HCT116 (cell line): ENCODE measurements at regions not wholly inside any gene's neighbourhood (a gene's known extent, or its start where the extent isn't known, plus 50 kb on each side); places are given as distances from the start of the nearest gene placed in this dataset.

Experiments used
- ATAC-seq: fragments of 200-7000 bp; cut with Tn5 transposase; 2 replicates; pipeline ENCODE4 v1.9.1; 2020; ENCODE audit warnings: mild to moderate bottlenecking, moderate library complexity
- BruUV-seq: library from RNA; stranded (reverse); fragments of 400-500 nt; replicated peaks from 2 replicates; lab custom pipeline; 2021; lab: Mats Ljungman, UMichigan
- CTCF ChIA-PET: fragments of 300-600 bp; sonication (Branson Sonifier 250); formaldehyde crosslinking; loops from one replicate; lab custom pipeline; 2021; ENCODE audit warnings: antibody characterized with exemption; lab: Charles Lee
- POLR2A ChIA-PET: fragments of 300-600, 350-600 bp; sonication (Branson Sonifier 250); formaldehyde crosslinking; loops from one replicate; lab custom pipeline; 2021; ENCODE audit warnings: antibody characterized with exemption; lab: Charles Lee
- RAD21 ChIA-PET, 2 experiments: fragments of 300-600 bp; sonication (Branson Sonifier 250); formaldehyde crosslinking; loops; one replicate each; lab custom pipeline; 2023; ENCODE audit warnings: low total read pairs in 2 of 2; ENCODE audit not compliant: uncharacterized antibody in 2 of 2, unreplicated experiment in 2 of 2, low non-redundant PET in 1 of 2; lab: Charles Lee
- DNase-seq: peaks from one replicate; pipeline ENCODE4 v3.0.0-alpha.2; 2010; ENCODE audit warnings: low read depth, low spot score
- H2AFZ ChIP-seq: fragments of 200-600 bp; shearing (Covaris generic), sonication (generic); 2 replicates; pipeline ENCODE4 v1.6.1; 2017; ENCODE audit warnings: low read depth, mixed run types, mixed read lengths, antibody characterized with exemption, low read length; ENCODE audit not compliant: poor library complexity, severe bottlenecking
- H3K27ac ChIP-seq: 2 replicates; pipeline ENCODE4 v1.5.1; 2012; ENCODE audit warnings: low read depth, low read length
- H3K27me3 ChIP-seq: fragments of 200-600 bp; sonication (generic); 2 replicates; pipeline ENCODE4 v1.6.1; 2016; ENCODE audit warnings: mixed run types, low read length, mixed read lengths; ENCODE audit not compliant: insufficient read depth
- H3K36me3 ChIP-seq, 2 experiments: fragments of 200-500 bp in 1 of 2; fragments of 200-600 bp in 1 of 2; sonication (Bioruptor generic) in 1 of 2; sonication (generic) in 1 of 2; 2 replicates each; pipeline versions ENCODE4 v1.5.1 to v1.6.1; 2014 to 2016; ENCODE audit warnings: low read length in 2 of 2, inconsistent platforms in 1 of 2, mixed read lengths in 1 of 2, mixed run types in 1 of 2; ENCODE audit not compliant: insufficient read depth in 2 of 2, control insufficient read depth in 1 of 2
- H3K4me1 ChIP-seq, 2 experiments: fragments of 200-600 bp in 1 of 2; sonication (generic) in 1 of 2; 2 replicates each; pipeline versions ENCODE4 v1.5.1 to v1.6.1; 2012 to 2017; ENCODE audit warnings: low read length in 2 of 2, inconsistent platforms in 1 of 2, mild to moderate bottlenecking in 1 of 2, mixed read lengths in 1 of 2, mixed run types in 1 of 2, moderate library complexity in 1 of 2; ENCODE audit not compliant: insufficient read depth in 2 of 2, control insufficient read depth in 1 of 2
- H3K4me2 ChIP-seq: fragments of 200-600 bp; sonication (generic); 2 replicates; pipeline ENCODE4 v1.6.1; 2017; ENCODE audit warnings: mixed run types, low read length, mixed read lengths
- H3K4me3 ChIP-seq, 2 experiments: fragments of 200-600 bp in 1 of 2; sonication (generic) in 1 of 2; replicated peaks in 1 of 2; 2 replicates each; pipeline ENCODE4 v1.5.1; 2011 to 2016; ENCODE audit warnings: low read length in 2 of 2, control low read depth in 1 of 2, low read depth in 1 of 2, mild to moderate bottlenecking in 1 of 2, mixed read lengths in 1 of 2, mixed run types in 1 of 2
- H3K79me2 ChIP-seq: fragments of 200-600 bp; sonication (generic); 2 replicates; pipeline ENCODE4 v1.6.1; 2017; ENCODE audit warnings: mild to moderate bottlenecking, mixed run types, low read length, moderate library complexity, mixed read lengths; ENCODE audit not compliant: insufficient read depth
- H3K9ac ChIP-seq: fragments of 200-600 bp; sonication (generic); 2 replicates; pipeline ENCODE4 v1.6.1; 2016; ENCODE audit warnings: low read length, mixed read lengths
- H3K9me2 ChIP-seq: fragments of 200-600 bp; sonication (generic), shearing (Covaris generic); 2 replicates; pipeline ENCODE4 v1.6.1; 2017; ENCODE audit warnings: mixed run types, mild to moderate bottlenecking, moderate library complexity; ENCODE audit not compliant: insufficient read depth
- H3K9me3 ChIP-seq, 2 experiments: fragments of 200-500 bp in 1 of 2; fragments of 200-600 bp in 1 of 2; sonication (Bioruptor generic) in 1 of 2; sonication (generic) in 1 of 2; 2 replicates each; pipeline ENCODE4 v1.6.1; 2014 to 2017; ENCODE audit warnings: low read length in 2 of 2, mixed read lengths in 2 of 2, inconsistent platforms in 1 of 2, low read depth in 1 of 2, mild to moderate bottlenecking in 1 of 2, mixed run types in 1 of 2, moderate library complexity in 1 of 2; ENCODE audit not compliant: control insufficient read depth in 1 of 2, insufficient read depth in 1 of 2
- H4K20me1 ChIP-seq: fragments of 200-600 bp; sonication (generic), shearing (Covaris generic); 2 replicates; pipeline ENCODE4 v1.6.1; 2017; ENCODE audit warnings: mixed run types, mild to moderate bottlenecking, moderate library complexity; ENCODE audit not compliant: insufficient read depth
- CBX3 ChIP-seq: IDR thresholded peaks from 2 replicates; pipeline ENCODE4 v1.6.1; 2012; ENCODE audit warnings: low read depth
- ELF1 ChIP-seq: IDR thresholded peaks from 2 replicates; pipeline ENCODE4 v1.6.1; 2012; ENCODE audit warnings: low read depth, borderline replicate concordance
- EZH2 ChIP-seq: fragments of 200-600 bp; sonication (generic); IDR thresholded peaks from 2 replicates; pipeline ENCODE4 v1.6.1; 2017; ENCODE audit warnings: antibody characterized with exemption, mixed run types
- EZH2phosphoT487 ChIP-seq: fragments of 200-600 bp; IDR thresholded peaks from 2 replicates; pipeline ENCODE4 v1.6.1; 2018; ENCODE audit warnings: antibody characterized with exemption, borderline replicate concordance
- SIN3A ChIP-seq: IDR thresholded peaks from 2 replicates; pipeline ENCODE4 v1.6.1; 2012; ENCODE audit warnings: low read depth
- SP1 ChIP-seq: IDR thresholded peaks from 2 replicates; pipeline ENCODE4 v1.6.1; 2012; ENCODE audit warnings: low read depth
- SRF ChIP-seq: IDR thresholded peaks from 2 replicates; pipeline ENCODE4 v1.6.1; 2012; ENCODE audit warnings: low read depth
- TCF7L2 ChIP-seq: IDR thresholded peaks from 2 replicates; pipeline ENCODE4 v1.7.0; 2011; ENCODE audit warnings: borderline replicate concordance, inconsistent platforms; ENCODE audit not compliant: insufficient read depth, insufficient read length; ENCODE audit errors: extremely low read depth
- ZNF274 ChIP-seq: fragments of 200-500 bp; sonication (Bioruptor generic); IDR thresholded peaks from 2 replicates; pipeline ENCODE4 v1.6.1; 2014; ENCODE audit warnings: mild to moderate bottlenecking, low read depth, low read length, inconsistent platforms
- intact Hi-C: fragments of 100-400 bp; cut with micrococcal nuclease; formaldehyde crosslinking; loops from 2 replicates; pipeline ENCODE4 v1.10.0; 2022
- TF ChIP-seq, protein P1 (sequence below): IDR thresholded peaks from 2 replicates; pipeline ENCODE4 v1.6.1; 2012; ENCODE audit warnings: low read depth

DNA sequence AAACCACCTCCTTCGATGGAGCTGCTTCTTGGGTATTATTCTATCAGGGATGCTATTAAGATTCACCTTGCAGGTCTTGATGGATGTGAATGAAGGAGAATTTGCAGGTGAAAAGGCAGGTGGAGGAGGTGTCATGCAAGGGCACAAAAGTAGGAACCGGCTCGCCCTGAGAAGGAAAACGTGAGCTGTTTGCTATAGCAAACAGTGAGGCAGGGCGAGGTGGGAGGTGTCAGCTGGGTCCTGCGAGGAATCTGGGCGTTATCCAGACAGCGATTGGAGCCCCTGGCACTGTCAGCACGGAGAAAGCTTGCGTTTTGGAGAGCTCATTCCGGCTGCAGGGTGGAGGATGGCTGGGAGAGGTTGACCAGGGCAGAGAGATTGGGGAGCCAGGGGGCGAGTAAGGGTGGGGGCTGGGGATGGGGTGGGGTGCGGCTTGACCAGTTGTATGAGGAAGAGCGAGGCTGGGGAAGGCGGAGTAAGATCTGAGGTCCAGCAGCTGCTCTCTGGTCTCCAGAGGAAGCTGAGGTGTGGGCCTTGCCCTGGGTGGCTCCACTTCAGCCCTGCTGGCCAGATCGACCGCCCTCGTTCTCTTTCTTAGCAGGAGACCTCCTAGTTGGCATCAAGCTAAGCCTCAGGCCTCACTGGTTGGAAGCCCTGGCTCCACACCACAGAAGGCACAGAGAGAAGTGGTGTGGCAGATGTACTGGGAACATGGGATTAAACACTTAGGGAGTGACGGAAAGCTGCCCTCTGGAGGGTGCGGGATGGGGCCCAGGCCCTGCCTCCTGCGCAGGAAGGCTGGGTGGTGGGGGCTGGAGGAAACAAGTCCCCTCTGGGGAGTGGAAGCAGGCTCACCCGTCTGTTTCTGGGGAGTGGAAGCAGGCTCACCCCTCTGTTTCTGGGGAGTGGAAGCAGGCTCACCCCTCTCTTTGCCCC lies 54.7 kb upstream of the NEURL1B start:
- no peaks in the 10 kb centered on the region for H3K9me2 ChIP-seq
- ChIA-PET CTCF (no interaction called here), POLR2A (no interaction called here), RAD21 (no interaction called here)
- intact Hi-C loops: no loop called here
- no peaks in the 10 kb centered on the region for H3K36me3 ChIP-seq
- H3K27ac ChIP-seq: no peak overlapping the region
- H3K9ac ChIP-seq: no peak overlapping the region
- H3K4me1 ChIP-seq: no peaks in the 10 kb centered on the region
- TF ChIP-seq ELF1 (no peak), TCF7L2 (no peak), SP1 (no peak), ZNF274 (no peak), EZH2phosphoT487 (no peak), CBX3 (no peak), SIN3A (no peak), SRF (no peak), EZH2 (no peak)
- TF ChIP-seq, protein P1, sequence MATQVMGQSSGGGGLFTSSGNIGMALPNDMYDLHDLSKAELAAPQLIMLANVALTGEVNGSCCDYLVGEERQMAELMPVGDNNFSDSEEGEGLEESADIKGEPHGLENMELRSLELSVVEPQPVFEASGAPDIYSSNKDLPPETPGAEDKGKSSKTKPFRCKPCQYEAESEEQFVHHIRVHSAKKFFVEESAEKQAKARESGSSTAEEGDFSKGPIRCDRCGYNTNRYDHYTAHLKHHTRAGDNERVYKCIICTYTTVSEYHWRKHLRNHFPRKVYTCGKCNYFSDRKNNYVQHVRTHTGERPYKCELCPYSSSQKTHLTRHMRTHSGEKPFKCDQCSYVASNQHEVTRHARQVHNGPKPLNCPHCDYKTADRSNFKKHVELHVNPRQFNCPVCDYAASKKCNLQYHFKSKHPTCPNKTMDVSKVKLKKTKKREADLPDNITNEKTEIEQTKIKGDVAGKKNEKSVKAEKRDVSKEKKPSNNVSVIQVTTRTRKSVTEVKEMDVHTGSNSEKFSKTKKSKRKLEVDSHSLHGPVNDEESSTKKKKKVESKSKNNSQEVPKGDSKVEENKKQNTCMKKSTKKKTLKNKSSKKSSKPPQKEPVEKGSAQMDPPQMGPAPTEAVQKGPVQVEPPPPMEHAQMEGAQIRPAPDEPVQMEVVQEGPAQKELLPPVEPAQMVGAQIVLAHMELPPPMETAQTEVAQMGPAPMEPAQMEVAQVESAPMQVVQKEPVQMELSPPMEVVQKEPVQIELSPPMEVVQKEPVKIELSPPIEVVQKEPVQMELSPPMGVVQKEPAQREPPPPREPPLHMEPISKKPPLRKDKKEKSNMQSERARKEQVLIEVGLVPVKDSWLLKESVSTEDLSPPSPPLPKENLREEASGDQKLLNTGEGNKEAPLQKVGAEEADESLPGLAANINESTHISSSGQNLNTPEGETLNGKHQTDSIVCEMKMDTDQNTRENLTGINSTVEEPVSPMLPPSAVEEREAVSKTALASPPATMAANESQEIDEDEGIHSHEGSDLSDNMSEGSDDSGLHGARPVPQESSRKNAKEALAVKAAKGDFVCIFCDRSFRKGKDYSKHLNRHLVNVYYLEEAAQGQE: no peak
- DNase-seq: no peak
- peaks cover 21% of the 10 kb centered on the region; the same call in 1 of the 2 replicates for H3K27me3 ChIP-seq
- ATAC-seq: no peak
- H3K9me3 ChIP-seq: no peaks in the 10 kb centered on the region
- no peaks in the 10 kb centered on the region for H4K20me1 ChIP-seq
- H3K4me2 ChIP-seq: no peak overlapping the region
- no peaks in the 10 kb centered on the region for H3K79me2 ChIP-seq
- no peak overlapping the region for H2AFZ ChIP-seq
- no peak overlapping the region for H3K4me3 ChIP-seq
- BruUV-seq: no TSS peak
